WTC11 (cell line): ENCODE measurements at regions not wholly inside any gene's neighbourhood (a gene's known extent, or its start where the extent isn't known, plus 50 kb on each side); places are given as distances from the start of the nearest gene placed in this dataset.

Source experiments
- FOXJ3 ChIP-seq: sonication (generic); formaldehyde crosslinking; IDR thresholded peaks from 2 replicates; pipeline ENCODE4 v1.9.0; 2021; ENCODE audit warnings: missing genetic modification reagents, mild to moderate bottlenecking, borderline replicate concordance
- MAX ChIP-seq: sonication (generic); formaldehyde crosslinking; IDR thresholded peaks from 2 replicates; pipeline ENCODE4 v1.8.0; 2022; ENCODE audit warnings: mild to moderate bottlenecking, missing genetic modification reagents
- NFE2L1 ChIP-seq: sonication (generic); formaldehyde crosslinking; IDR thresholded peaks from 2 replicates; pipeline ENCODE4 v1.8.1; 2023; ENCODE audit warnings: missing genetic modification reagents
- NFYB ChIP-seq: sonication (generic); formaldehyde crosslinking; conservative IDR thresholded peaks from 2 replicates; pipeline ENCODE4 v1.8.0; 2022; ENCODE audit warnings: low read depth, missing genetic modification reagents
- NR1H2 ChIP-seq: sonication (generic); formaldehyde crosslinking; IDR thresholded peaks from 2 replicates; pipeline ENCODE4 v1.9.0; 2021; ENCODE audit warnings: mild to moderate bottlenecking, moderate library complexity, missing genetic modification reagents
- NR3C1 ChIP-seq: sonication (generic); formaldehyde crosslinking; conservative IDR thresholded peaks from 2 replicates; pipeline ENCODE4 v1.8.1; 2023; ENCODE audit warnings: low read depth, mild to moderate bottlenecking, missing genetic modification reagents
- SP1 ChIP-seq: sonication (generic); formaldehyde crosslinking; conservative IDR thresholded peaks from 2 replicates; pipeline ENCODE4 v1.8.1; 2022; ENCODE audit warnings: missing genetic modification reagents
- ZBTB43 ChIP-seq: sonication (generic); formaldehyde crosslinking; IDR thresholded peaks from 2 replicates; pipeline ENCODE4 v1.8.1; 2023; ENCODE audit warnings: mild to moderate bottlenecking, missing genetic modification reagents
- ZNF416 ChIP-seq: fragments of 250-450 bp; sonication (Bioruptor Pico); IDR thresholded peaks from 2 replicates; pipeline ENCODE4 v1.9.0; 2021; ENCODE audit warnings: mild to moderate bottlenecking, inconsistent platforms
- ZNF512 ChIP-seq: sonication (generic); formaldehyde crosslinking; IDR thresholded peaks from 2 replicates; pipeline ENCODE4 v1.8.1; 2022; ENCODE audit warnings: missing genetic modification reagents, borderline replicate concordance
- TF ChIP-seq, protein P1 (sequence below): fragments of 200-600 bp; IDR thresholded peaks from 2 replicates; pipeline ENCODE4 v1.8.0; 2022; ENCODE audit warnings: antibody characterized with exemption
- TF ChIP-seq, protein P2 (sequence below): sonication (generic); formaldehyde crosslinking; IDR thresholded peaks from 2 replicates; pipeline ENCODE4 v1.8.0; 2022; ENCODE audit warnings: mild to moderate bottlenecking, missing genetic modification reagents
- TF ChIP-seq, protein P3 (sequence below): sonication (generic); formaldehyde crosslinking; IDR thresholded peaks from 2 replicates; pipeline ENCODE4 v1.8.1; 2023; ENCODE audit warnings: mild to moderate bottlenecking, missing genetic modification reagents

- TF ChIP-seq NR3C1 (CRISPR knock-in tag) (no peak), NFE2L1 (CRISPR knock-in tag) (no peak), MAX (CRISPR knock-in tag) (no peak), NR1H2 (no peak), ZNF416 (no peak), ZNF512 (CRISPR knock-in tag) (no peak), NFYB (CRISPR knock-in tag) (no peak), ZBTB43 (CRISPR knock-in tag) (no peak), FOXJ3 (CRISPR knock-in tag) (no peak), SP1 (CRISPR knock-in tag) (no peak)
- TF ChIP-seq, protein P1, sequence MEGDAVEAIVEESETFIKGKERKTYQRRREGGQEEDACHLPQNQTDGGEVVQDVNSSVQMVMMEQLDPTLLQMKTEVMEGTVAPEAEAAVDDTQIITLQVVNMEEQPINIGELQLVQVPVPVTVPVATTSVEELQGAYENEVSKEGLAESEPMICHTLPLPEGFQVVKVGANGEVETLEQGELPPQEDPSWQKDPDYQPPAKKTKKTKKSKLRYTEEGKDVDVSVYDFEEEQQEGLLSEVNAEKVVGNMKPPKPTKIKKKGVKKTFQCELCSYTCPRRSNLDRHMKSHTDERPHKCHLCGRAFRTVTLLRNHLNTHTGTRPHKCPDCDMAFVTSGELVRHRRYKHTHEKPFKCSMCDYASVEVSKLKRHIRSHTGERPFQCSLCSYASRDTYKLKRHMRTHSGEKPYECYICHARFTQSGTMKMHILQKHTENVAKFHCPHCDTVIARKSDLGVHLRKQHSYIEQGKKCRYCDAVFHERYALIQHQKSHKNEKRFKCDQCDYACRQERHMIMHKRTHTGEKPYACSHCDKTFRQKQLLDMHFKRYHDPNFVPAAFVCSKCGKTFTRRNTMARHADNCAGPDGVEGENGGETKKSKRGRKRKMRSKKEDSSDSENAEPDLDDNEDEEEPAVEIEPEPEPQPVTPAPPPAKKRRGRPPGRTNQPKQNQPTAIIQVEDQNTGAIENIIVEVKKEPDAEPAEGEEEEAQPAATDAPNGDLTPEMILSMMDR, result no peak
- TF ChIP-seq, protein P2, sequence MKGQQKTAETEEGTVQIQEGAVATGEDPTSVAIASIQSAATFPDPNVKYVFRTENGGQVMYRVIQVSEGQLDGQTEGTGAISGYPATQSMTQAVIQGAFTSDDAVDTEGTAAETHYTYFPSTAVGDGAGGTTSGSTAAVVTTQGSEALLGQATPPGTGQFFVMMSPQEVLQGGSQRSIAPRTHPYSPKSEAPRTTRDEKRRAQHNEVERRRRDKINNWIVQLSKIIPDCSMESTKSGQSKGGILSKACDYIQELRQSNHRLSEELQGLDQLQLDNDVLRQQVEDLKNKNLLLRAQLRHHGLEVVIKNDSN (CRISPR knock-in tag), result no peak
- TF ChIP-seq, protein P3, sequence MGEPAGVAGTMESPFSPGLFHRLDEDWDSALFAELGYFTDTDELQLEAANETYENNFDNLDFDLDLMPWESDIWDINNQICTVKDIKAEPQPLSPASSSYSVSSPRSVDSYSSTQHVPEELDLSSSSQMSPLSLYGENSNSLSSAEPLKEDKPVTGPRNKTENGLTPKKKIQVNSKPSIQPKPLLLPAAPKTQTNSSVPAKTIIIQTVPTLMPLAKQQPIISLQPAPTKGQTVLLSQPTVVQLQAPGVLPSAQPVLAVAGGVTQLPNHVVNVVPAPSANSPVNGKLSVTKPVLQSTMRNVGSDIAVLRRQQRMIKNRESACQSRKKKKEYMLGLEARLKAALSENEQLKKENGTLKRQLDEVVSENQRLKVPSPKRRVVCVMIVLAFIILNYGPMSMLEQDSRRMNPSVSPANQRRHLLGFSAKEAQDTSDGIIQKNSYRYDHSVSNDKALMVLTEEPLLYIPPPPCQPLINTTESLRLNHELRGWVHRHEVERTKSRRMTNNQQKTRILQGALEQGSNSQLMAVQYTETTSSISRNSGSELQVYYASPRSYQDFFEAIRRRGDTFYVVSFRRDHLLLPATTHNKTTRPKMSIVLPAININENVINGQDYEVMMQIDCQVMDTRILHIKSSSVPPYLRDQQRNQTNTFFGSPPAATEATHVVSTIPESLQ, result no peak
Observed at GRCh38 chr18:78571831-78572347, 407.7 kb upstream of the SALL3 start.
